ENCODE measurements at regions not wholly inside any gene's neighbourhood (a gene's known extent, or its start where the extent isn't known, plus 50 kb on each side); places are given as distances from the start of the nearest gene placed in this dataset.

GRCh38 chr4:129218897-129219296, 122.9 kb downstream of the C4orf33 start:
- ChIA-PET SMC1A (ENCODE audit: uncharacterized antibody, unreplicated experiment) (no interaction called here), POLR2A (no interaction called here), RAD21 (ENCODE audit: unreplicated experiment) (no interaction called here), CTCF (interaction anchor here (0.8 kb wide), 1 partner anchor 126 kb away, joined by 5 read pairs; no protein-coding TSS in a partner anchor)
- TF ChIP-seq ESRRA (IDR thresholded peaks at IDR 0.05; ENCODE audit: low read length), result no peak
- TF ChIP-seq BCLAF1 (IDR thresholded peaks at IDR 0.05), result no peak
- TF ChIP-seq SUPT20H (IDR thresholded peaks at IDR 0.05; ENCODE audit: borderline replicate concordance, control insufficient read depth, low read depth, low read length), result no peak
- TF ChIP-seq ZZZ3 (IDR thresholded peaks at IDR 0.05; ENCODE audit: control insufficient read depth, insufficient read length, low read depth), result no peak
- no peaks in the 10 kb centered on the region for H4K20me1 ChIP-seq (ENCODE audit: control insufficient read depth, insufficient read depth)
- no peak overlapping the region for H3K4me3 ChIP-seq
- in situ Hi-C loops (cut with MboI), result no loop called here
- DNase-seq (ENCODE audit: low read depth, low spot score) (no peak), FAIRE-seq (no peak), ATAC-seq (no peak)
- H2AFZ ChIP-seq (ENCODE audit: control insufficient read depth, low read depth, low read length), result no peak overlapping the region
- 26% methylated on average over 1 of the region's 1 CpG for WGBS (ENCODE audit: insufficient coverage, insufficient replicate concordance, low lambda C conversion rate, missing lambda C conversion rate)
- H3K4me2 ChIP-seq (ENCODE audit: control insufficient read depth, insufficient read depth), result no peak overlapping the region
- no peaks in the 10 kb centered on the region for H3K27me3 ChIP-seq (replicated peaks in 1 of 2; ENCODE audit: control insufficient read depth in 2 of 2, insufficient read depth in 2 of 2, low read length in 1 of 2)
- intact Hi-C loops (cut with micrococcal nuclease; ENCODE audit: unreplicated experiment), result no loop called here
- H3K36me3 ChIP-seq (ENCODE audit: control insufficient read depth in 2 of 2, insufficient read depth in 2 of 2, low read length in 1 of 2), result no peaks in the 10 kb centered on the region
- no peaks in the 10 kb centered on the region for H3K79me2 ChIP-seq (ENCODE audit: control insufficient read depth, insufficient read depth, low read length)
- no peaks in the 10 kb centered on the region for H3K9me3 ChIP-seq (replicated peaks; ENCODE audit: control insufficient read depth, insufficient read depth, low read length)
- no TSS peak for BruUV-seq (replicated peaks)
- H3K27ac ChIP-seq (ENCODE audit: control insufficient read depth, insufficient read depth), result no peak overlapping the region
- H3K4me1 ChIP-seq (ENCODE audit: control insufficient read depth, insufficient read depth, low read length), result no peaks in the 10 kb centered on the region
- no peak overlapping the region for H3K9ac ChIP-seq (ENCODE audit: control insufficient read depth, insufficient read depth, low read length)

GRCh38 chr4:129220254-129220653, 124.3 kb downstream of the C4orf33 start:
- WGBS (ENCODE audit: insufficient coverage, insufficient replicate concordance, low lambda C conversion rate, missing lambda C conversion rate), result 7% methylated on average over 1 of the region's 1 CpG
- FAIRE-seq (no peak), ATAC-seq (0 out of 3 replicates have a peak, but pooled peaks have one; percentile 22), DNase-seq (ENCODE audit: low read depth, low spot score) (no peak)
- Histone ChIP-seq H3K27me3 (replicated peaks in 1 of 2; ENCODE audit: control insufficient read depth in 2 of 2, insufficient read depth in 2 of 2, low read length in 1 of 2) (no peaks in the 10 kb centered on the region), H3K9ac (ENCODE audit: control insufficient read depth, insufficient read depth, low read length) (no peak overlapping the region), H3K79me2 (ENCODE audit: control insufficient read depth, insufficient read depth, low read length) (no peaks in the 10 kb centered on the region), H3K4me3 (no peak overlapping the region), H3K4me1 (ENCODE audit: control insufficient read depth, insufficient read depth, low read length) (no peaks in the 10 kb centered on the region), H3K36me3 (ENCODE audit: control insufficient read depth in 2 of 2, insufficient read depth in 2 of 2, low read length in 1 of 2) (no peaks in the 10 kb centered on the region), H2AFZ (ENCODE audit: control insufficient read depth, low read depth, low read length) (no peak overlapping the region), H3K9me3 (replicated peaks; ENCODE audit: control insufficient read depth, insufficient read depth, low read length) (no peaks in the 10 kb centered on the region), H3K4me2 (ENCODE audit: control insufficient read depth, insufficient read depth) (no peak overlapping the region), H4K20me1 (ENCODE audit: control insufficient read depth, insufficient read depth) (no peaks in the 10 kb centered on the region), H3K27ac (ENCODE audit: control insufficient read depth, insufficient read depth) (no peak overlapping the region)
- in situ Hi-C loops (cut with MboI) (no loop called here), intact Hi-C loops (cut with micrococcal nuclease; ENCODE audit: unreplicated experiment) (no loop called here)
- ChIA-PET CTCF (no interaction called here), SMC1A (ENCODE audit: uncharacterized antibody, unreplicated experiment) (no interaction called here), POLR2A (no interaction called here), RAD21 (ENCODE audit: unreplicated experiment) (no interaction called here)
- BruUV-seq (replicated peaks), result no TSS peak
- TF ChIP-seq PAX5 (IDR thresholded peaks at IDR 0.05; ENCODE audit: borderline replicate concordance, low read depth, low read length), result no peak
- no peak for TF ChIP-seq NFYA (IDR thresholded peaks at IDR 0.05; ENCODE audit: borderline replicate concordance, low read depth, low read length)
- TF ChIP-seq EZH2 (IDR thresholded peaks at IDR 0.05; ENCODE audit: borderline replicate concordance, control insufficient read depth, low read depth, low read length), result no peak
- no peak for TF ChIP-seq BCL3 (IDR thresholded peaks at IDR 0.05; ENCODE audit: borderline replicate concordance, insufficient read depth, low read depth, low read length, poor library complexity, severe bottlenecking)
- no peak for TF ChIP-seq SMAD1 (IDR thresholded peaks at IDR 0.05; ENCODE audit: low read depth, partially characterized antibody)
- TF ChIP-seq ZNF384 (IDR thresholded peaks at IDR 0.05; ENCODE audit: borderline replicate concordance, low read depth, low read length), result no peak
- TF ChIP-seq NFXL1 (IDR thresholded peaks at IDR 0.05; ENCODE audit: borderline replicate concordance), result no peak
- TF ChIP-seq IKZF2 (IDR thresholded peaks at IDR 0.05), result no peak
- TF ChIP-seq TARDBP (IDR thresholded peaks at IDR 0.05; ENCODE audit: borderline replicate concordance), result no peak
- no peak for TF ChIP-seq KAT2A (conservative IDR thresholded peaks at IDR 0.05; ENCODE audit: control insufficient read depth, low read depth, low read length)

Data from GM12878 (cell line).